NCI-H1694 (cell line): ENCODE measurements at regions not wholly inside any gene's neighbourhood (a gene's known extent, or its start where the extent isn't known, plus 50 kb on each side); places are given as distances from the start of the nearest gene placed in this dataset.
"Not testable (repeated sequence)": the region's sequence is repeated elsewhere in the genome, so short reads cannot be mapped to it uniquely, and the experiment has no call there.

Experiments
- DNase-seq: peaks from one replicate; lab custom pipeline; 2025; lab: John Stamatoyannopoulos, UW

DNA sequence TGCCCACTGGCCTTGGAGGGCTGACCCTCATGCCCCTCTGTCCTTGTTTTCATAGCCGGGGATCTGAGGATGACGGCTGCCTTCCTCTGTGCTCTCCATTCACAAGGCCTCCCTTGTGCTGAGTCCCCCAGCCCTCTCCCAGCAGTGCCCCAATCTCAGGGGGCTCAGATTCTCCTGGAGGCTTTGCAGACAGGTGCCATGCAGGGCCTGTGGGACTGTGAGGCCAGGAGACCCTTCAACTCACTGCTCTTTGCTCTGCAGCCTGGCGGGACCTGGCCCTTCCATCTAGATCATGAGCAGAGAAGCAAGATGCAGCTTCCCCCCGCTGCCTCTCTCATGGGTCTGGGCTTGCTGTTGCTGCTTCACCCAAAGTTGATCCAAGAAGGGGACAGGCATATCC lies 356.0 kb downstream of the BCL11B start:
- DNase-seq, result no peak

GRCh38 chr14:98916476-98916875 lies 355.5 kb downstream of the BCL11B start:
- DNase-seq, result no peak

GRCh38 chr14:98919434-98919833 lies 352.6 kb downstream of the BCL11B start:
- DNase-seq, result no peak

DNA sequence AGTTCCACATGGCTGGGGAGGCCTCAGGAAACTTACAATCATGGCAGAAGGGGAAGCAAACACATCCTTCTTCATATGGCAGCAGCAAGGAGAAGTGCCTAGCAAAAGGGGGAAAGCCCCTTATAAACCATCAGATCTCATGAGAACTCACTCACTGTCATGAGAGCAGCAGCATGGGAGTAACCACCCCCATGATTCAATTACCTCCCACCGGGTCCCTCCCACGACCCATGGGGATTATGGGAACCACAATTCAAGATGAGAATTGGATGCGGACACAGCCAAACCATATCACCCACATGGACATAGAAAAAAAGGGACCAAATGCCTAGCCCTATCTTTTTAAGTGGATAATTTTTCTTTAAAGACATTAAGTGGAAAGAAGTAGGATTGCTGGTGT lies 350.7 kb downstream of the BCL11B start:
- not testable (repeated sequence) for DNase-seq

GRCh38 chr14:98923596-98923995 lies 348.4 kb downstream of the BCL11B start:
- no peak for DNase-seq

DNA sequence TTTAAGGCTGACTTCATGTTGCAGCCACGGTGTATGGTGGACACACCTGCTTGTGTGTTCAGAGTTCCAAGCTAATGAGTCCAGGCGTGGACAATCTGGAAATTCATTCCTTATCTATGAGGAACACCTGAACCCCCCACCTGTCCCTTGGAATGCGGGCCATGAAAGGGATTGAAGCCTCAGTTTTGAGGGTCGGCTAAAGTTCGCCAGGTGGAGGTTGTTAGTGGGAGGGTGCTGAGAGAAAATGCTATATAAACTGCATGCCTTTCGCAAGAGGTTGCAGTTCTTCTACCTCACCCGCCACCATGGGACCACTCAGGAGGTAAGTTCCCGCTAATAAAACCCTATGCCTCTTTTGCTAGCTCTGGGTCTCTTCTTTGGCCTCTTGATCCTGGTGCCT lies 348.0 kb downstream of the BCL11B start:
- DNase-seq, result no peak

GRCh38 chr14:98925354-98926040 lies 346.5 kb downstream of the BCL11B start:
- no peak for DNase-seq

DNA sequence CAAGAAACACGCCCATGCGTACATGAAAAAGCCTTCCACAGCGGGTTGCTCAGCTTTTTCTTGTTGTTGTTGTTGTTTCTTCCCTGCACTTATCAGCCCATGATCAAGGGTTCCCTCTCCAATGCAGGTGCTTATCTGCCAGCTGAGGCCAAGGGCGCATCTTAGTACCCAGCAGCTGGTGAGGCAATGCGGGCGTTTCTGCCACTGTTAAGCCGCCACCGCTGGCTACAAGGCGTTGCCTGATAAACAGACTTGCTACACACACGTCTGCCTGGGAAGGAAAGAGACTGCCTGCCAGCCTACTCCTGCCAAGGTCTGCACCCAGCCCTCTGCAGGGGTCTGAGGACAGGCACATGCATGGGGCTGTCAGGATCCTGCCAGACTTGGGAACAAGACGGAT lies 345.9 kb downstream of the BCL11B start:
- DNase-seq, result no peak

- no peak for DNase-seq
These were observed 345.2 kb downstream of the BCL11B start for GRCh38 chr14:98926801-98927200.

DNA sequence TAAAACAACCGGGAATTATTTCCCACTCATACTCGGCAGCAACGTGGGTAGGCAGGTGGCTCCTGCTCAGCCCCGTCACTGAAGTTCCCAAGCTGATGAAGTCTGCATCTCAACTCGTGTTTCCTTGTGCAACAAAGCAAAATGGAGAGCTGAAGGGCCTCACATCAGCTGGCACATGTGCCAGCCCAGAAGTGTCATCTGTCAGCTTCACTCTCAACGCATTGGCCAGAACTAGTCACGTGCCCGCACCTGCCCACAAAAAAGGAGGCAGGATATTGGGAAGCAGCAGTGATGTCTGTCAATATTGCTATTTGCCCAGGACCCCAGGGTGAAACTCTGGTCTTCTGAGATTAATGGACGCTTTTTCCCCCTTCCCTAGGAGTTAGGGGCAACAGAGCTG lies 344.0 kb downstream of the BCL11B start:
- no peak for DNase-seq

GRCh38 chr14:98928418-98928817 lies 343.6 kb downstream of the BCL11B start:
- DNase-seq, result no peak

DNA sequence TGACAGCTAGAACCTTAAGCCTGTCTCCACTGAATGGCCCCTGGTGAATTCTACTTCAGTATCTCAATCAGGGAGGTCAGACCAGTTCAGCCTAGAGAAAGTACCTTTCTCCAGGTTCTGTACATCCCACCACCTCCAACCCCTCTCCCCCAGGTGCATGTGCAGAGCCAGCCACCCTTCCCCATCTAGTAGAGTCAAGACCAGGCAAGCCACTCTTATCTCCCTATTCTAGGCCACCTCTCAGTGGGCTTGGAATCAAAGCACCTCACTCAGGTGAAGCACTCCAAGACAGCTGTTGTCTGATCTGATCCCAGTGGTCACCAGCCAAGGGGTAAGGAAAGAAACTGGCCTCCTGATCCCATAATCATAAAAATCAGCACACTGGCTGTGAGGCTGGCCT lies 340.9 kb downstream of the BCL11B start:
- DNase-seq, result no peak

GRCh38 chr14:98931911-98932310 lies 340.1 kb downstream of the BCL11B start:
- DNase-seq, result no peak

DNA sequence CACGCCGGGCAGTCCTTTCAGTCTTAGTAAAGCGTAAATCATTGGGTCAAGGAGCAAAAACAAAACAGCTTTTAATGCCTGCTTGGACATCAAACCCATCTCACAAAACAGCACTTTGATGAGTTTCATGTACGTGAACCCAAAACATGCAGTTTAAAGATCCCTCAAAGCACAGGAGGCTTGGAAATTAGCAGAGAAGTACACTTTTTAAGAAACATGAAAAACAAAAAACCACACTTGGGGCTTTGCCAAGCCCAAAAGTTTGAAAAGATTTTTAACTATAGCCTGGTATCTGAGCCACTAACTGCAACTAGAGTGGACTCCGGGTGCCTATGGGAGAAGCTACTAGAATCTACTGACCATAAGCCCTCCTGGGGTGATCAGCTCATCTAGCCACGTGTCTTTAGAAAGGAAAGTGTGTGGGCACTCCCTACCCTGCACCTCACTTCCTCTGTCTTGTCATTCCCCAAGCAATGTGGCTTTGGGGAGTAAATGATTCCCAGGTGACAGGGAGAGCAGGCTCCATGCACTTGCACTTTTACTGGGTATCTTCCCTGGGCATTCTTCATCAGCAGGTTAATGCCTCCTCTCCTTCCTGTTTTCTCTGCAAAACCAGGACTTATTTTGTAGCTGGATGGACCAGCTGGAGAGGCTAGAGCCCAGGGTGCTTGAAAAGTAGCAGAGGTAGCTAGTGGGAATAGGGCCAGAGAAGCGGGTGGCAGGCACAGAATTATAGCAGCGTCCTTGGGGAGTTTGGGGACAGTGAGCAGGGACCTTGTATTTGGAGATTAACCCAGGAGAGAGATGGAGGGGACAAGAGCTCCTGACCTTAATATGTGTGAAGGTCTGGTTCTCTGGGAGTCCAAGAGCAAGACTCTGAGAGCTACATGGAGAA lies 339.3 kb downstream of the BCL11B start:
- no peak for DNase-seq

DNA sequence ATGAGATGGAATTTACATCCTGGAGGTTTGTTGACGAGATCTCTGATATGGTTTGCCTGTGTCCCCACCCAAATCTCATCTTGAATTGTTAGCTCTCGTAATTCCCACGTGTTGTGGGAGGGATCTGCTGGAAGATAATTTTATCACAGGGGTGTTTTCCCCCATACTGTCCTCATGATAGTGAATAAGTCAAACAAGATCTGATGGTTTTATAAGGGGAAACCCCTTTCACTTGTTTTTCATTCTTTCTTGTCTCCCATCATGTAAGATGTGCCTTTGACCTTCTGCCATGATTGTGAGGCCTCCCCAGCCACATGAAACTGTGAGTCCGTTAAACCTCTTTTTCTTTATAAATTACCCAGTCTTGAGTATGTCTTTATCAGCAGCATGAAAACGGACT lies 337.4 kb downstream of the BCL11B start:
- DNase-seq, result not testable (repeated sequence)

DNA sequence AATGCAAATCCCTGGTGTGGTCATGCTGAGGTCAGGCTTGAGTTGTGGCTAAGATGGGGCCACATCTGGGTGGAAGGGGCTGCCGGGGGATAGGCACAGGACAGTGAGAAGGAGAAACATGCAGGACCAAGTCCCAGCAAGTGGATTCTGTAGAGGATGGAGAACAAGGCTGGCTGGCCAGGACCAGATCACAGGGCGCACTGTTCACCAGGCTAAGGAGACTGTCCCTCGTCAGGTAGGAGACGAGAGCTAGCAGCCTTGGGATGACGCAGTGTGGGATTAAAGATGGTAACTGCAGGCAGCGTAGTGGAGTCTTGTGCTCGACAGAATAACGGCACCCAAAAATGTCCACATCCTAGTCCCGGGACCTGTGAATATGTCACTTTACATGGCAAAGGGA lies 336.1 kb downstream of the BCL11B start:
- DNase-seq, result no peak

DNA sequence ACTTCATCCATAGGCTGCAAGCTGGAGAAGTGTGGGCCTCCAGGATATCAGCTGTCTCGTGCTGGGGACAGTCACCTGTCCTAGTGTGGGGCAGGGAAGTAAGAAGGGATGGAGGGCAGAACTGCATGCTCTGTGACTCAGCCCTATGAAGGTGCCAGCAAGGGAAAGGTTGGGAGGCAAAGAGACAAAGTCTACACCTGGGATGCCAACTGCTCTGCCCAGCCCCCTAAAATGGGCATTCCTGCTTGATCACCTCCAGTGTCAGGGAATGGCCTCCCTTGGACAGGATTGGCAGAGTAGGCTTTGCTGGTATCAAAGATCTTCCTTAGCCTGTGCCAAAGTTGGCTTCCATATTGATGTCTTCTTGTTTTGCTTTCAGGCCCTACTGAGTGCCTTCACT lies 335.0 kb downstream of the BCL11B start:
- DNase-seq, result no peak

- DNase-seq, result no peak
These were observed 334.1 kb downstream of the BCL11B start for GRCh38 chr14:98937712-98938505.

GRCh38 chr14:98940693-98941437 lies 331.1 kb downstream of the BCL11B start:
- no peak for DNase-seq

DNA sequence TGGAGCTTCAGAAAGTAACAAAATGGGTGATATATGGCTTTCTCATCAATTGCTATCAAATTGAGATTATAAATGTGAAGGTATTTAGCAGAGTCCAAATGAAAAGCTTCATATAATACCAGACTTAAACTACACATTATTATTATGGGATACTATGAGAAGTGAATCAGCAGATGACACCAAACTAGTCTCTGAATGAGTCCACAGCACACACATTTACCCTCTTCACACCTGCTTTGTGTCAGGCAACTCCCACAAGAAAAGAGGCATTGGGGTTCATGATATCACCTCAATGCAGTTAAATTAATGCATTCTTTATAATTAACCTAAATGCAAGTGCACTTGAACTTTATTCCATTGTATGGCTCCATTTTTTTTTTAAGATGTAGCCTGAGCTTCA lies 330.5 kb downstream of the BCL11B start:
- no peak for DNase-seq

DNA sequence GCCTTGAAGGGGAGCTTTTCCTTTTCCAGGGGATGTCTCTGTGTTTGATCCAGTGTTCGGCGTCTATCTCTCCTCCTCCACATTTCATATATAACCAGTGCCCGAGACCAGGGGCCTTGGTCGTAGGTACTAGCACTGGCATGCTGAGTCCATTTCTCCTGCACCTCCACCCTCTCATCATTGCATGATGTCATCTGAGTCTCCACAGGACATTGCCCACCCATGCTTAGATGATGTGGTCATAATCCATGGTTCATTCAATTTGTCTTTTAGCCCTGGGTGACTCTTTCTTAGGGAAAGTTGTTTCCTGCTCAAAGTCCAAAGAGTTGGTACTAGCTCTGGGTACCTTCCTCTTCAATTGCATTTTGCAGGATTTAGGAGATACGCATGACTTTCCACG lies 328.1 kb downstream of the BCL11B start:
- no peak for DNase-seq

DNA sequence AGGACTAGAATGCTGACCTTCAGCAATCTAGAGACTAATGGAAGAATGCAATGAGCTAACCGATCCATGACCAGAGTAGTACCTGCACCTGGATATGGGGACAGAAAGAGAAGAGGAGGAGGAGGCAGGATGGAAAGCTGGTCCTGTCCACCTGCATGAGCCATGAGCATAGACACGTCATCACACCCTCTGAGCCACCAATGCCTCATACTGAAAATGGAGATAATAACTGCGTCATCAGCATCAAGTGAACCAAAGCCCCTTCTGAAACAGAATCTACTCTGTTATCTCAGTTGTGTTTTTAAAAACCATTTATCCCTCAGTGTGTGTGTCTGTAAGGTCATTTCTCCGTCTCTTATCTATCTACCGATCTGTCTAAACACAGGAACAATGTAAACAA lies 327.0 kb downstream of the BCL11B start:
- DNase-seq, result no peak
